B cell (primary cell): ENCODE measurements at regions not wholly inside any gene's neighbourhood (a gene's known extent, or its start where the extent isn't known, plus 50 kb on each side); places are given as distances from the start of the nearest gene placed in this dataset.
"Not testable (repeated sequence)": the region's sequence is repeated elsewhere in the genome, so short reads cannot be mapped to it uniquely, and the experiment has no call there.

Experiments used
- ATAC-seq: fragments of 200-7000 bp; cut with Tn5 transposase; one replicate; pipeline ENCODE4 v1.10.0; 2021; ENCODE audit warnings: low read depth, mild to moderate bottlenecking, moderate number of reproducible peaks, moderate library complexity
- CTCF ChIA-PET: fragments of 350-600 bp; sonication (Branson Sonifier 250); formaldehyde crosslinking; loops from one replicate; lab custom pipeline; 2021; ENCODE audit warnings: antibody characterized with exemption, inconsistent platforms; lab: Charles Lee
- POLR2A ChIA-PET: fragments of 350-600 bp; sonication (Branson Sonifier 250); formaldehyde crosslinking; loops from one replicate; lab custom pipeline; 2021; ENCODE audit warnings: antibody characterized with exemption; lab: Charles Lee
- DNase-seq: peaks from one replicate; pipeline ENCODE4 v3.0.0; 2013
- H2AFZ ChIP-seq: 2 replicates; pipeline ENCODE4 v1.6.1; 2012; ENCODE audit warnings: mild to moderate bottlenecking, low read depth, low read length; ENCODE audit not compliant: insufficient read depth, poor library complexity, severe bottlenecking
- H3K27ac ChIP-seq, 2 donors: 1 replicate in 1 of 2; 2 replicates in 1 of 2; pipeline ENCODE4 v1.5.1; 2012 to 2013; ENCODE audit warnings: low read length in 2 of 2, mild to moderate bottlenecking in 2 of 2, moderate library complexity in 1 of 2
- H3K27me3 ChIP-seq, 4 experiments: fragments of 200-600 bp in 1 of 4; sonication (generic) in 1 of 4; replicated peaks in 1 of 4; 1 replicate in 2 of 4; 2 replicates in 2 of 4; pipeline versions ENCODE4 v1.6.1 to v1.7.0; 2013 to 2016; ENCODE audit warnings: low read length in 3 of 4, mild to moderate bottlenecking in 2 of 4, mixed read lengths in 1 of 4, moderate library complexity in 1 of 4; ENCODE audit not compliant: insufficient read depth in 4 of 4, control insufficient read depth in 3 of 4; ENCODE audit errors: control extremely low read depth in 1 of 4
- H3K36me3 ChIP-seq, 2 experiments: replicated peaks in 1 of 2; 1 replicate in 1 of 2; 2 replicates in 1 of 2; pipeline versions ENCODE4 v1.6.1 to v1.7.1; 2013; ENCODE audit warnings: low read length in 1 of 2; ENCODE audit not compliant: insufficient read depth in 2 of 2, control insufficient read depth in 1 of 2; ENCODE audit errors: control extremely low read depth in 1 of 2, extremely low read depth in 1 of 2
- H3K4me1 ChIP-seq, 2 donors: fragments of 200-600 bp in 1 of 2; sonication (generic) in 1 of 2; 1 replicate in 1 of 2; 2 replicates in 1 of 2; pipeline versions ENCODE4 v1.5.1 to v1.6.1; 2013 to 2017; ENCODE audit warnings: low read length in 2 of 2; ENCODE audit not compliant: control insufficient read depth in 2 of 2, insufficient read depth in 2 of 2
- H3K4me2 ChIP-seq: replicated peaks from 2 replicates; pipeline ENCODE3; 2012; ENCODE audit warnings: mild to moderate bottlenecking, low read depth, low read length; ENCODE audit not compliant: poor library complexity, severe bottlenecking
- H3K4me3 ChIP-seq, 5 experiments: fragments of 200-600 bp in 1 of 5; sonication (generic) in 1 of 5; 1 replicate in 3 of 5; 2 replicates in 2 of 5; pipeline versions ENCODE4 v1.5.1 to v1.7.0; 2011 to 2016; ENCODE audit warnings: low read length in 4 of 5, mild to moderate bottlenecking in 4 of 5, low read depth in 2 of 5, control low read depth in 1 of 5, moderate library complexity in 1 of 5; ENCODE audit not compliant: insufficient read depth in 1 of 5; ENCODE audit errors: control extremely low read depth in 1 of 5, extremely low read depth in 1 of 5
- H3K79me2 ChIP-seq: fragments of 200-600 bp; sonication (generic); one replicate; pipeline ENCODE4 v1.6.0; 2016; ENCODE audit warnings: low read length; ENCODE audit not compliant: control insufficient read depth, insufficient read depth
- H3K9ac ChIP-seq: fragments of 200-600 bp; sonication (generic); 2 replicates; pipeline ENCODE4 v1.6.1; 2017; ENCODE audit warnings: mild to moderate bottlenecking, low read length, moderate library complexity
- H3K9me3 ChIP-seq, 3 donors: one replicate each; pipeline versions ENCODE4 v1.6.1 to v1.7.1; 2013; ENCODE audit warnings: low read length in 2 of 3; ENCODE audit not compliant: control insufficient read depth in 2 of 3, insufficient read depth in 1 of 3; ENCODE audit errors: control extremely low read depth in 1 of 3
- H4K20me1 ChIP-seq: 2 replicates; pipeline ENCODE4 v1.6.0; 2012; ENCODE audit warnings: mild to moderate bottlenecking, low read length; ENCODE audit not compliant: insufficient read depth, control insufficient read depth, poor library complexity, severe bottlenecking
- H3K27ac Mint-ChIP-seq: one replicate; pipeline ENCODE4 v1.8.0; 2021; ENCODE audit warnings: mixed read lengths
- H3K27me3 Mint-ChIP-seq: one replicate; pipeline ENCODE4 v1.8.0; 2021; ENCODE audit warnings: mixed read lengths
- H3K4me1 Mint-ChIP-seq: one replicate; pipeline ENCODE4 v1.8.0; 2021; ENCODE audit warnings: mixed read lengths
- H3K4me3 Mint-ChIP-seq: one replicate; pipeline ENCODE4 v1.8.0; 2021; ENCODE audit warnings: mixed read lengths
- H3K9me3 Mint-ChIP-seq: one replicate; pipeline ENCODE4 v1.8.0; 2022; ENCODE audit warnings: mixed read lengths; ENCODE audit not compliant: insufficient read depth
- CTCF ChIP-seq: fragments of 200-600 bp; IDR thresholded peaks from one replicate; pipeline ENCODE4 v1.8.0; 2022; ENCODE audit warnings: antibody characterized with exemption, mild to moderate bottlenecking
- EZH2 ChIP-seq: IDR thresholded peaks from 2 replicates; pipeline ENCODE4 v1.6.1; 2012; ENCODE audit warnings: borderline replicate concordance, low read depth, mild to moderate bottlenecking, moderate library complexity, low read length; ENCODE audit not compliant: insufficient read depth, poor library complexity, severe bottlenecking
- WGBS: methylation state at CpG from one replicate; pipeline ENCODE4 v1.1.5; 2013; ENCODE audit warnings: missing lambda C conversion rate; ENCODE audit not compliant: insufficient coverage; 5-methylcytosine and 5-hydroxymethylcytosine counted together
- intact Hi-C: fragments of 100-400 bp; cut with micrococcal nuclease; formaldehyde crosslinking; loops from one replicate; pipeline ENCODE4 v1.10.0; 2022

- Histone ChIP-seq H3K4me2 (no peak overlapping the region), H3K4me1 (peaks cover 25 to 30% of the 10 kb centered on the region in 2 donors), H3K27ac (no peak overlapping the region), H3K36me3 (no peaks in the 10 kb centered on the region), H3K79me2 (no peaks in the 10 kb centered on the region), H3K9ac (no peak overlapping the region), H3K4me3 (no peak overlapping the region), H3K9me3 (peaks cover 0 to 6% (median 0%) of the 10 kb centered on the region in 3 donors), H4K20me1 (no peaks in the 10 kb centered on the region), H2AFZ (no peak overlapping the region), H3K27me3 (no peaks in the 10 kb centered on the region)
- TF ChIP-seq EZH2 (no peak), CTCF (no peak)
- DNase-seq (no peak), ATAC-seq (no peak)
- 90% methylated on average over 7 of the region's 10 CpGs for WGBS
- Mint-ChIP-seq H3K4me1 (peaks cover 47% of the 10 kb centered on the region), H3K27me3 (peaks cover 8% of the 10 kb centered on the region), H3K4me3 (no peak overlapping the region), H3K27ac (no peak overlapping the region), H3K9me3 (no peaks in the 10 kb centered on the region)
- POLR2A ChIA-PET: no interaction called here
- CTCF ChIA-PET: no interaction called here
- intact Hi-C loops: no loop called here
These were observed 195.3 kb upstream of the SULF2 start for GRCh38 chr20:47980336-47981177.

GRCh38 chr20:47979361-47980095 lies 194.2 kb upstream of the SULF2 start:
- H3K9ac ChIP-seq, CTCF ChIA-PET, H3K4me2 ChIP-seq, H3K27me3 ChIP-seq, H3K27ac Mint-ChIP-seq, H3K4me3 Mint-ChIP-seq, H3K4me3 ChIP-seq, H3K36me3 ChIP-seq, intact Hi-C loops, H3K9me3 Mint-ChIP-seq, H4K20me1 ChIP-seq, DNase-seq, H3K79me2 ChIP-seq, H3K27ac ChIP-seq, ATAC-seq, H3K27me3 Mint-ChIP-seq, POLR2A ChIA-PET, H2AFZ ChIP-seq: not testable (repeated sequence)
- Histone ChIP-seq H3K9me3 (peaks cover 0 to 14% (median 2%) of the 10 kb centered on the region in 3 donors), H3K4me1 (peaks cover 34 to 40% of the 10 kb centered on the region in 2 donors)
- H3K4me1 Mint-ChIP-seq: peaks cover 56% of the 10 kb centered on the region
- WGBS: 57% methylated on average over 4 of the region's 11 CpGs

GRCh38 chr20:47978428-47979120 lies 193.3 kb upstream of the SULF2 start:
- H3K79me2 ChIP-seq, H3K4me3 Mint-ChIP-seq, intact Hi-C loops, H2AFZ ChIP-seq, H3K27me3 ChIP-seq, H3K27me3 Mint-ChIP-seq, CTCF ChIA-PET, POLR2A ChIA-PET, H3K27ac Mint-ChIP-seq, H4K20me1 ChIP-seq, H3K36me3 ChIP-seq, H3K27ac ChIP-seq, H3K9me3 Mint-ChIP-seq, H3K4me3 ChIP-seq, H3K9ac ChIP-seq, DNase-seq: not testable (repeated sequence)
- H3K4me1 ChIP-seq: peaks cover 33 to 39% of the 10 kb centered on the region in 2 donors
- ATAC-seq: peak; percentile 32
- WGBS: 71% methylated on average over 2 of the region's 19 CpGs
- H3K9me3 ChIP-seq: peaks cover 0 to 21% (median 2%) of the 10 kb centered on the region in 3 donors
- peak overlapping the region; percentile 12 for H3K4me2 ChIP-seq
- H3K4me1 Mint-ChIP-seq: peaks cover 51% of the 10 kb centered on the region
